NCI-H1105 (cell line): ENCODE measurements at regions not wholly inside any gene's neighbourhood (a gene's known extent, or its start where the extent isn't known, plus 50 kb on each side); places are given as distances from the start of the nearest gene placed in this dataset.
A peak's percentile ranks its signal among the peaks of the same experiment; 100 is the strongest.
"Not testable (repeated sequence)": the region's sequence is repeated elsewhere in the genome, so short reads cannot be mapped to it uniquely, and the experiment has no call there.

Source experiments
- DNase-seq: peaks from one replicate; lab custom pipeline; 2025; lab: John Stamatoyannopoulos, UW

DNA sequence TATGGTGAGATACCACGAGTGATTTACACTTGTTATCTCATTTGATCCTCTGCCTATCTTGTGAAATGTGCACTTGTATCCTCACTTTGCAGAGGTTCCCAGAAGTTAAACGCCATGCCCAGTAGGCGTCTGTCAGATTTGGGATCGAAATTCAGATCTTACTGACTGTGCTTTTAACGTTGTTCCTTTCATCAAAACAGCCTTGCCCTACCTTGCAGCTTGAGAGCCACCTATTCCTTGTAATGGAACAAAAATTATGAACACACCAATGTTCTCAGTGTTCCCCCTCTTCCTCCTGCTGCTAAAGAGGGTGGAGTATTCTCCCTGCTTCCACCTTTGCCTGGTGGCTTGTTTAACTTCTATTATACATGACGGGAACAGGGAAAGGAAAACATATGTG is 257.0 kb downstream of the MSX2 start:
- DNase-seq: no peak

DNA sequence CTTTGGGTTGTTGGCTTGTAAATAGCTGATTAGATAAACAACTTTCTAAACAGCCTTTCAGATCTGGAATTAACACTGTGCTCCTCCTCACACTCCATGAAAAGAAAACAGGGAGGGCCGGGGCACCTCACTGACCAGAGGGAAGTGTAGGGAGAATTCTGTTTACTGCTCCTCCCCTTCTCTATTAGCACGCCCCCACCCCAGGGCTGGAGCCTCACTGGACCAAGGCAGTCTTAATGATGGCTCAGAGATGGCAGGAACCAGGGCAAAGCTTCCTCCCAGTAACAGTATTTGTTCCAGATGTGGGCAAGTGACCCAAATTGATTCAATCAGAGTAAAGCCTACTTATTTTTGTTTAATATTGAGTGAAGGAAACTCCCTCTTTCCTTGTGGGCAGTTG is 256.6 kb downstream of the MSX2 start:
- no peak for DNase-seq

DNA sequence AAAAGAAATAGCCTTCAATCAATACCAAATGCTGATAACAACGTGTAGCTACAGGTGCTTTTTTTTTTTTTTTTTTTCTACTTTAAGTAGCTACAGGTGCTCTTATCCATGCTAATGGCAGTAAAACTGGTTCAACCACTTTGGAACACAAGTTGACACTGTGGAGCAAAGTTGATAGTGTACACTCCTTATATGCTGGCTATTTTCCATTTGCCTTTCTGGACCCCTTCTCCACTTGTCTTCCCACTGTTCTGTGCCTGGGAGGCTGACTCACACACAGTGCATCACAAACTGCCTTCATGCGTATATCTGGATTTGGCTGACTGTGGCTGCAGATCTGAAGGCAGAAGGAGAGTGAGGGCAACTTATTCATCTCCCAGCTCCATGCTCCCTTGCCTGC is 247.9 kb downstream of the MSX2 start:
- peak; percentile 85 for DNase-seq

DNA sequence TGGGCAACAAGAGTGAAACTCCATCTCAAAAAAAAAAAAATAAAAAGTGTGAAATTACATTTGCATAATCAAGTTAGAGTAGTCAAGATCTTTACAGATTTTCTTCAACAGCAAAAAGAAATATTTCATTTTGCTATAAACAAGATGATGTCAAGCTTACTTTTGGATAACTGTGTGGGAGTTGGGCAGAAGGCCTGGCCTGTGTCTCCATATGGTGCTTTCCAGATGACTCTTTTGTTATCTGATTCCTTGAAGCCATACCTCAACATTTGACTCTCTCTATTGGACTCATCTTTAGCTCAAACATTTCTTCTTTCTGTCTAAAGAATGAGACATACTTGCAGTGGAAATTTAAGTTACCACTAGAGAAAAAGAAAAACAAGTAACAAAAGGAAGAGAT is 246.8 kb downstream of the MSX2 start:
- DNase-seq: no peak

DNA sequence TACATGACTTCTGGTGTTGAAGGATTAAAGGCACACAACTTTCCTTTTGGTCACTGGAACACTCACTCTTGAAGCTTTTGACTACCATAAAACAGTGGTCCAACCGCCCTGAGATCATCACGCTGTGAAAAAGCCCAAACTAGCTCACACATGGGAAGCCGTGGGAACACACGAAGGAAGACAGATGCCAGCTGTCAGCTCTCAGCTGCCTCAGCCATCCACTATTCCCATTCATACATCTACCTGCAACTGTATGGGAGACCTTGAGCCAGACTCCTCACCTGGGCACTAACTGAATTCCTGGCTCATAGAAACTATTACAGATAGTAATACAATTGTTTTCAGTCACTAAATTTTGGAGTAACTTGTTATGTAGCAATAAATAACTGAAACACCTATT is 246.1 kb downstream of the MSX2 start:
- DNase-seq: no peak

GRCh38 chr5:174953871-174954270 is 229.5 kb downstream of the MSX2 start:
- no peak for DNase-seq

DNA sequence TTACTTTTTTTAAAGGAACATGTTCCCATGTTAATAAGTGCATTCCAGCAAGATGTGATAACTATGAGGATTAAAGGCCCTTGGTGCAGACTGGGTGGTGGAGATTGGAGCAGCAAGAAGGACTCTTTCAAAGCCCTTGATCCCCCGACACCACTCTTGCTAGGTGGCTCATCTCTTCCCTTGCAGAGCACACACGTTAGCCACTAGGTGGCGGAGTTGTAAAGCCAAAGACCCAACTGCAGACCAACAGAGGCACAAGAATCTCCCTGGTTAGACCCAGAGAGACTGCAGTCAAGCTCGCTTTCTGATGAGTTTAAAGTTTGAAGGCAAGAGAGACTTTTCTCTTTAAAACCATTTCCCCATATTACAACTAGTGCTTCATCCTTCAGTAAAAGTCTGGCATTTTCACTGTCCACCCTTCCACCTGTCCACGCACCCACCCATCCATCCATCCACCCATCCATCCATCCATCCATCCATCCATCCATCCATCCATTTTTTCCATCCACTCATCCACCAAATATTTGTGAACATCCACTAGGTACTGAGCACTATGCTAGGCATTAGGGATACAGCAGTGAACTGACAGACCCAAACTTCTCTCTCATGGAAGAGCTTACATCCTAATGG is 226.9 kb downstream of the MSX2 start:
- peak; percentile 65 for DNase-seq

DNA sequence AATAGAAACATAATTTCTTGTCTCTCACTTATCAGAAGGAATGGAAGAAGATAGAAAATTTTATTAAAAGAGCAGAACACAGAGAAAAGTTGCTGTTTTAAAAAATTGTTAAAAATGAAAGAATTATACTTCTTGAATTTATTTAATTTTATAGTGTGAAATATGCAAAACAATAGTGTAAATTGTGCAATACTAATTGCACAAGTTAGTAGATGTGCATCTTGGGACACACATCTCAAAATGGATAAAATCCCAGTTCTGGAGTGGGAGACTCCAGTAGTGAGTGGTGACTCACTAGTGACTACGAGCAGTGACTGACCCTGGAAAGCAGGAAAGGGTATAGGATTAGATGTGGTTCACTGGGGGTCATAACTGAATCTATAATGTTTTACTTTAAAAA is 223.2 kb downstream of the MSX2 start:
- DNase-seq: no peak

GRCh38 chr5:174945853-174946252 is 221.5 kb downstream of the MSX2 start:
- peak; percentile 1 for DNase-seq

DNA sequence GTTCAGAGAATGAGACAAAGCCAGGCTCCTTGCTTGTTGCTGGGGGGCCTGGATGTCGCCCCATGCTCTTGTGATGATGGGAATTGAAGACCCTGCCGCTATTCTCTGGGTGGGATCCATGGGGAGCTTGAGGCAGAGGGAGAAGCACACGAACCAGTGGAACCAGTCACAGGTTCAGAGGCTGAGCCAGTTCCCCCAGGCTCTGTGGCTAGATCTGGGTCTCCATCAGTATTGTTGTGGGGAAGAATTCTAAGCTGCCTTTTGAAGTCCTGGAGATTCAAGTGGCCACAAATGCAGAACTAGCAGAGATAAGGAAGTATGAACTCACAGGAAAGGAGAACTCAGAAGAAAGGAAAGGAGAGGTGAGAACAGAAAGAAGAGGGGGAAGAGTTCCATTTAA is 219.4 kb downstream of the MSX2 start:
- DNase-seq: no peak

DNA sequence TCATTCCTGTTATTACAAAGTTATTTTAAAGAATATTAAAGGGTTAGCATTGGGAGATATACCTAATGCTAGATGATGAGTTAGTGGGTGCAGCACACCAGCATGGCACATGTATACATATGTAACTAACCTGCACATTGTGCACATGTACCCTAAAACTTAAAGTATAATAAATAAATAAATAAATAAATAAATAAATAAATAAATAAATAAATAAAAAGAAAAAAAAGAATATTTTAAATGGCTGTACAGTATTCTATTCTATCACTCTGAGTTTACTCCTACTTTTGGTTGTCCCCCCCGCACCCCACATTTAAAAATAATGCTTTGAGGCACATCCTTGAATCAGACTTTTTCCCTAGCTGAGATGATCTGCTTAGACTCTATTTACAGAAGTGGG is 218.6 kb downstream of the MSX2 start:
- DNase-seq: not testable (repeated sequence)

GRCh38 chr5:174937201-174938123 is 213.1 kb downstream of the MSX2 start:
- no peak for DNase-seq

DNA sequence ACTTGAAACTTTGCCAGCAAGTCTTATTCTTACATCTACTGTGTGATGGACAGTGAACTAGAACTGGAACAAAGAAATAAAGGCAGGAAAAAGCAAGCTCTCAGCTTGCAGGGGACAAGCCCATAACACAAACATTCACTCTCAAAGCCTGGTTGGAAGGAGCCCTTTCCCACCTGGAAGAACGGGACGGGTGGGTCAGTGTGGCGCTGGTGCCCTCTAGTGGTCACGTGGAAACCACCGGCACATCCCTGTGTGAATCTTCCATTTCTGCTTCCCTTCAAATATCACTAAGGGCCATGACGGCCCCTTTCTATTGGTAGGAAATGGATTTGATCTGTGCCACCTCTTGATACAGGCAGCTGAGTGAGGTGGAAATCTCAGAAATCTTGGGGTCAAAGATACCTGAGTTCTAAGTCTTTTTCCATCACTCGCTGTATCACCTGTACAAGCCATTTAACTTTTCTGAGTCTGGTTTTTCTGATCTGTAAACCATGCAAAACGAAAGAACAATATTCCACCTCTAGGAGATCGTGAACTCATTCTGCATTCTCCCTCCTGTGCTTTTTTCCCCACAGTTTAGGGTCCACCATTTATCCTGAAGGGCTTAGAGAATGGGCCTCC is 211.6 kb downstream of the MSX2 start:
- DNase-seq: peak; percentile 46

- not testable (repeated sequence) for DNase-seq
Observed at GRCh38 chr5:174931033-174931432, 206.7 kb downstream of the MSX2 start.

DNA sequence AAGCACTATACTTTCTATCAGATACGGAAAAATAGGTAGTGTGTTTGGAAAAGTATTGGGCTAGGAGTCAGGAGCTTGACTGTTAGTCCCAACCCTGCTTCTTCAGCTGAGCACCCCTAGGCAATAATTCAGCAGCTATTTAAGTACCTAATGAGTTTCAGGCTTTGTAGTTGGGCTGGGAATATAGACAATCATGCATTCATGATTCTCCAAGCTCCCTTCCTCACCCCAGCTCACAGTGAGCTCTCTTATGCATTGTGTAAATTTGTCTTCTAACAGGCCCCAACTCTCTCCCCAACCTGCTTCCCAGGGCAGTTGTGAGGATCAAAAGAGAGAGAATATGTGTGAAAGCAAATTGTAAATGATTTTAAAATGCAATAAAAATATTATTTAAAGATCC is 201.2 kb downstream of the MSX2 start:
- no peak for DNase-seq

- no peak for DNase-seq
Observed at GRCh38 chr5:174922955-174923354, 198.6 kb downstream of the MSX2 start.

DNA sequence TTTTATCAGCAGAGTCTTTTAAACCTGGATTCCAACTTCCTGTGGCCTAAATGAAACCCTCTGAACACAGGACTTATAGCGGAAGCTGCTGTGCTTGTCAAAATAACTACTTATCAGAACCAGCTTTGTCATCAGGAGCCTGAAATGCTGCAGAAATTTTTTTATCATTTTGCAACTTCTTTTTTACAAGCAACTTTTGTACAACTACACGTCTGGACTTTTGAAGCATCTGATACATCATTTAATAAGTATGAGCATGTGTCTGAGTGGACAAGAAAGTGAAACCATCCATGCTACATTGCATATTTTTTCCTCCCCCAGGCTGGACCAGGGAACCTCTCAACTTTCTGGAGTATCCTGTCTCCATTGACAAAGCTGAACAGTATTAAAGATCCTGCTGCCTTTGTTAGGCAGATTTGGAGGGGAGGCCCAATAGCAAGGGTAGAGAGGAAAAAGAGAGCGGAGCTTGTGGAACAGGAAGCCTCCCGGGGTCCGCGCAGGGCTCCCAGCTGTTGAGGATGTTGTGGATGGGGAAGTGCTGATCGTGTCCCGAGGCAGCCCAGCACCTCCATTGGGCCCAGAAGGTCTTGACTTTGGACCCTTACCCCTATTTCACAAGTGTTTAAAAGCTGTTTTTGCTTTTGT is 196.6 kb downstream of the MSX2 start:
- no peak for DNase-seq

GRCh38 chr5:174919351-174919750 is 195.0 kb downstream of the MSX2 start:
- DNase-seq: no peak

GRCh38 chr5:174918655-174919054 is 194.3 kb downstream of the MSX2 start:
- no peak for DNase-seq

DNA sequence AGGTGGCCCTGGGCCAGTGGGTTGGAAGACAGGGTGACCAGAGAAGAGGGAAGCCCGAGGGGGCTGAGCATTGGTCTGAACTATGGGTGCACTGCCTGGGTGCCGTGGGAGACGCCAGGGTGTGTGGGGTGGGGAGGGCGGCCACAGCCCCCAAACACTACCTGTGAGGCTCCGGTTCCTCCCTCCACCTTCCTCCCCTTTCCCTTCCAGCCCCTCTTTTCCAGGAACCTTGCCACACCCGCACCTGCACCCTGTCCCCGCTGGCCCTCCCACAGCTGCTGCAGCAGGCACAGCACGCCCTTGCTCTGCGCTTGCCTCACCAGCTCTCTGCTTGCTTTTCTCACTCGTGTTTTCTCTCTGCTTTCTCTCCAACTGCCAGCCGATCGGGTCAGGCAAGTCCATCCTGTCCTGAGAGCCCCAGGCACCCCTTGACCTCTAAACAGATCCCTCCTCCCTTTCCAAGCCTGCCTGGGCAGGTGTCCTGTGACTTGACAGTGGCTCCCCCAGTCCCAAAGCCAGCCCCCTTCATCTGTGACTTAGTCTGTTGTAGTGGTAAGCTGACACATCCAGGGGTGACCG is 193.7 kb downstream of the MSX2 start:
- no peak for DNase-seq

DNA sequence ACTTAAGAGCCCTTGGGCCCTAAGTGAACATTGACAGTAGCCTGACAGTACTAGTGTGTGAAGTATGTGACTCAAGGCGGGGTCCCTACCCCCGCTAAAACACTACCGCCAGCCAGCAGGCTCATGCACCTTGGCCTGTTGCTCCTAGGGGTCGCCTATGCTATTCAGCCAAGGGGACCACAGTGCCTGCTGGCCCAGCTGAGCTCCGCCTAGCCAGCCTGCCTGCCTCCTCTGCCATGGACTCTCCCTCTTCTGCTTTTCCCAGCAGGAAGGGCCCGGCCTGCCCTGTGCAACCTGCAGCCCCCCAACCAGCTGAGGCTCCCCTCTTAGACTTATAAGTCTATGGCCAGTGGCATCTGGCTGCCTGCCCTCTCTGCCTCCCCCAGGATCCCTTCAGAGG is 193.1 kb downstream of the MSX2 start:
- not testable (repeated sequence) for DNase-seq

DNA sequence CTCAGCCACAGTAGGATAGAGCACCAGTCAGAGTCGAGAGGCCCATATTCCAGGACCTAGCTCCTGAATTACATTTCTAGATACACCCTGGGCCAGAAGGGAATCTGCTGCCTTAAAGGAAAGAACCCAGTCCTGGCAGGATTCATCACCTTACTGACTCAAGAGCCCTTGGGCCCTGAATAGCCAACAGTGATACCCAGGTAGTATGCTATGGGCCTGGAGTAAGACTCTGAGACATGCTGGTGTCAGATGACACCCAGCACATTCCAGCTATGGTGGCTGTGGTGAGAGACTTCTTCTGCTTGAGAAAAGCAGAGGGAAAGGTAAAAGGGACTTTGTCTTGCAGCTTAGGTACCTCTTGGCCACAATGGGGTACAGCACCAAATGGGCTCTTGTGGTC is 192.5 kb downstream of the MSX2 start:
- DNase-seq: not testable (repeated sequence)
